B cell (primary cell): ENCODE measurements at regions not wholly inside any gene's neighbourhood (a gene's known extent, or its start where the extent isn't known, plus 50 kb on each side); places are given as distances from the start of the nearest gene placed in this dataset.
"Not testable (repeated sequence)": the region's sequence is repeated elsewhere in the genome, so short reads cannot be mapped to it uniquely, and the experiment has no call there.

Source experiments
- ATAC-seq: fragments of 200-7000 bp; cut with Tn5 transposase; one replicate; pipeline ENCODE4 v1.10.0; 2021; ENCODE audit warnings: low read depth, mild to moderate bottlenecking, moderate number of reproducible peaks, moderate library complexity
- CTCF ChIA-PET: fragments of 350-600 bp; sonication (Branson Sonifier 250); formaldehyde crosslinking; loops from one replicate; lab custom pipeline; 2021; ENCODE audit warnings: antibody characterized with exemption, inconsistent platforms; lab: Charles Lee
- POLR2A ChIA-PET: fragments of 350-600 bp; sonication (Branson Sonifier 250); formaldehyde crosslinking; loops from one replicate; lab custom pipeline; 2021; ENCODE audit warnings: antibody characterized with exemption; lab: Charles Lee
- DNase-seq: peaks from one replicate; pipeline ENCODE4 v3.0.0; 2013
- H2AFZ ChIP-seq: 2 replicates; pipeline ENCODE4 v1.6.1; 2012; ENCODE audit warnings: mild to moderate bottlenecking, low read depth, low read length; ENCODE audit not compliant: insufficient read depth, poor library complexity, severe bottlenecking
- H3K27ac ChIP-seq, 2 donors: 1 replicate in 1 of 2; 2 replicates in 1 of 2; pipeline ENCODE4 v1.5.1; 2012 to 2013; ENCODE audit warnings: low read length in 2 of 2, mild to moderate bottlenecking in 2 of 2, moderate library complexity in 1 of 2
- H3K27me3 ChIP-seq, 4 experiments: fragments of 200-600 bp in 1 of 4; sonication (generic) in 1 of 4; replicated peaks in 1 of 4; 1 replicate in 2 of 4; 2 replicates in 2 of 4; pipeline versions ENCODE4 v1.6.1 to v1.7.0; 2013 to 2016; ENCODE audit warnings: low read length in 3 of 4, mild to moderate bottlenecking in 2 of 4, mixed read lengths in 1 of 4, moderate library complexity in 1 of 4; ENCODE audit not compliant: insufficient read depth in 4 of 4, control insufficient read depth in 3 of 4; ENCODE audit errors: control extremely low read depth in 1 of 4
- H3K36me3 ChIP-seq, 2 experiments: replicated peaks in 1 of 2; 1 replicate in 1 of 2; 2 replicates in 1 of 2; pipeline versions ENCODE4 v1.6.1 to v1.7.1; 2013; ENCODE audit warnings: low read length in 1 of 2; ENCODE audit not compliant: insufficient read depth in 2 of 2, control insufficient read depth in 1 of 2; ENCODE audit errors: control extremely low read depth in 1 of 2, extremely low read depth in 1 of 2
- H3K4me1 ChIP-seq, 2 donors: fragments of 200-600 bp in 1 of 2; sonication (generic) in 1 of 2; 1 replicate in 1 of 2; 2 replicates in 1 of 2; pipeline versions ENCODE4 v1.5.1 to v1.6.1; 2013 to 2017; ENCODE audit warnings: low read length in 2 of 2; ENCODE audit not compliant: control insufficient read depth in 2 of 2, insufficient read depth in 2 of 2
- H3K4me2 ChIP-seq: replicated peaks from 2 replicates; pipeline ENCODE3; 2012; ENCODE audit warnings: mild to moderate bottlenecking, low read depth, low read length; ENCODE audit not compliant: poor library complexity, severe bottlenecking
- H3K4me3 ChIP-seq, 5 experiments: fragments of 200-600 bp in 1 of 5; sonication (generic) in 1 of 5; 1 replicate in 3 of 5; 2 replicates in 2 of 5; pipeline versions ENCODE4 v1.5.1 to v1.7.0; 2011 to 2016; ENCODE audit warnings: low read length in 4 of 5, mild to moderate bottlenecking in 4 of 5, low read depth in 2 of 5, control low read depth in 1 of 5, moderate library complexity in 1 of 5; ENCODE audit not compliant: insufficient read depth in 1 of 5; ENCODE audit errors: control extremely low read depth in 1 of 5, extremely low read depth in 1 of 5
- H3K79me2 ChIP-seq: fragments of 200-600 bp; sonication (generic); one replicate; pipeline ENCODE4 v1.6.0; 2016; ENCODE audit warnings: low read length; ENCODE audit not compliant: control insufficient read depth, insufficient read depth
- H3K9ac ChIP-seq: fragments of 200-600 bp; sonication (generic); 2 replicates; pipeline ENCODE4 v1.6.1; 2017; ENCODE audit warnings: mild to moderate bottlenecking, low read length, moderate library complexity
- H3K9me3 ChIP-seq, 3 donors: one replicate each; pipeline versions ENCODE4 v1.6.1 to v1.7.1; 2013; ENCODE audit warnings: low read length in 2 of 3; ENCODE audit not compliant: control insufficient read depth in 2 of 3, insufficient read depth in 1 of 3; ENCODE audit errors: control extremely low read depth in 1 of 3
- H4K20me1 ChIP-seq: 2 replicates; pipeline ENCODE4 v1.6.0; 2012; ENCODE audit warnings: mild to moderate bottlenecking, low read length; ENCODE audit not compliant: insufficient read depth, control insufficient read depth, poor library complexity, severe bottlenecking
- H3K27ac Mint-ChIP-seq: one replicate; pipeline ENCODE4 v1.8.0; 2021; ENCODE audit warnings: mixed read lengths
- H3K27me3 Mint-ChIP-seq: one replicate; pipeline ENCODE4 v1.8.0; 2021; ENCODE audit warnings: mixed read lengths
- H3K4me1 Mint-ChIP-seq: one replicate; pipeline ENCODE4 v1.8.0; 2021; ENCODE audit warnings: mixed read lengths
- H3K4me3 Mint-ChIP-seq: one replicate; pipeline ENCODE4 v1.8.0; 2021; ENCODE audit warnings: mixed read lengths
- H3K9me3 Mint-ChIP-seq: one replicate; pipeline ENCODE4 v1.8.0; 2022; ENCODE audit warnings: mixed read lengths; ENCODE audit not compliant: insufficient read depth
- CTCF ChIP-seq: fragments of 200-600 bp; IDR thresholded peaks from one replicate; pipeline ENCODE4 v1.8.0; 2022; ENCODE audit warnings: antibody characterized with exemption, mild to moderate bottlenecking
- EZH2 ChIP-seq: IDR thresholded peaks from 2 replicates; pipeline ENCODE4 v1.6.1; 2012; ENCODE audit warnings: borderline replicate concordance, low read depth, mild to moderate bottlenecking, moderate library complexity, low read length; ENCODE audit not compliant: insufficient read depth, poor library complexity, severe bottlenecking
- WGBS: methylation state at CpG from one replicate; pipeline ENCODE4 v1.1.5; 2013; ENCODE audit warnings: missing lambda C conversion rate; ENCODE audit not compliant: insufficient coverage; 5-methylcytosine and 5-hydroxymethylcytosine counted together
- intact Hi-C: fragments of 100-400 bp; cut with micrococcal nuclease; formaldehyde crosslinking; loops from one replicate; pipeline ENCODE4 v1.10.0; 2022

DNA sequence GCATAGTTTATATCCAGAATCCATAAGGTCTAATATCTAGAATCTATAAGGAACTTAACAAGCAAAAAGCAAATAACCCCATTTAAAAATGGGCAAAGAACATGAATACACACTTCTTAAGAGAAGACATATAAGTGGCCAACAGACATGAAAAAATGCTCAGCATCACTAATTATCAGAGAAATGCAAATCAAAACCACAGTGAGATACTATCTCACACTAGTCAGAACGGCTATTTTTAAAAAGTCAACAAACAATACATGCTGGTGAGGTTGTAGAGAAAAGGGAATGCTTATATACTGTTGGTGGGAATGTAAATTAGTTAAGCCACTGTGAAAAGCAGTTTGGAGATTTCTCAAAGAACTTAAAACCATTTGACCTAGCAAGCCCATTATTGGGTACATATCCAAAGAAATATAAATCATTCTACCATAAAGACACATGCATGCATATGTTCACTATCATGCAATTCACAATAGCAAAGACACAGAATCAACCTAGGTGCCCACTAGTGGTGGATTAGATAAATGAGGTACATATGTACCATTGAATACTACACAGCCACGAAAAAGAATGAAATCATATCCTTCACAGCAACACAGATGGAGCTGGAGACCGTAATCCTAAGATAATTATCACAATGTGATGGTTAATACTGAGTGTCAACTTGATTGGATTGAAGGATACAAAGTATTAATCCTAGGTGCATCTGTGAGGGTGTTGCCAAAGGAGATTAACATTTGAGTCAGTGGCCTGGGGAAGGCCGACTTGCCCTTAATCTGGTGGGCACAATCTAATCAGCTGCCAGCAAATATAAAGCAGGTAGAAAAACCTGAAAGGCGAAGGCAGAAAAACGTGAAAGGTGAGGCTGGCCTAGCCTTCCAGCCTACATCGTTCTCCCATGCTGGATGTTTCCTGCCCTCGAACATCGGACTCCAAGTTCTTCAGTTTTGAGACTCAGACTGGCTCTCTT, 397.2 kb downstream of the NKX6-1 start:
- H3K27me3 ChIP-seq, H3K4me2 ChIP-seq, H4K20me1 ChIP-seq, H3K9ac ChIP-seq, H3K79me2 ChIP-seq, DNase-seq, H3K4me1 Mint-ChIP-seq, ATAC-seq, H3K9me3 Mint-ChIP-seq, H3K4me3 Mint-ChIP-seq, H3K27ac Mint-ChIP-seq, H3K4me1 ChIP-seq, H3K27ac ChIP-seq, intact Hi-C loops, H3K27me3 Mint-ChIP-seq, CTCF ChIA-PET, H3K4me3 ChIP-seq, H3K9me3 ChIP-seq, POLR2A ChIA-PET, H2AFZ ChIP-seq, H3K36me3 ChIP-seq: not testable (repeated sequence)
- 90% methylated on average over 6 of the region's 9 CpGs for WGBS

DNA sequence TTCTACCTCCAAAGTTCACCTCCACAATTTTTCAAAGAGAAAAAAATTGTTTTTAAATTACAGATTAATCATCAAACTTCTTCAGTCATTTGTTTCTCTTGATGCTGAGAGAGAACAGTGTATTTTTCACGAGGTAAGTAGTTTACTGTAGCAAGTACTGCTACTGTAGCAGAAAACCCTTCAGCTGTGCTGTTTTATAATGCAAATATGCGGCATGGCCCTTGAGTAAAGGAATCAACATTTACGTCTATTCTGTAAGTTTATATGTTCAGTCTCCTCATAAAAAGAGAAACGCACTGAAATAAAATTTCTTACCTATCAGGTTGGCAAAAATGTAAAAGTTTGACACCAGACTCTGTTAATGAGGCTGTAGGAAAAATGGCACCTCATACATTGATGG, 399.0 kb downstream of the NKX6-1 start:
- no CpG with 5 or more reads among the region's 4 CpGs for WGBS
- ChIA-PET CTCF (no interaction called here), POLR2A (no interaction called here)
- Mint-ChIP-seq H3K27me3 (no peaks in the 10 kb centered on the region), H3K9me3 (no peaks in the 10 kb centered on the region), H3K27ac (no peak overlapping the region), H3K4me3 (no peak overlapping the region), H3K4me1 (no peaks in the 10 kb centered on the region)
- H3K27ac ChIP-seq = no peak overlapping the region
- no peaks in the 10 kb centered on the region for H3K27me3 ChIP-seq
- H3K4me3 ChIP-seq = no peak overlapping the region
- H3K36me3 ChIP-seq = no peaks in the 10 kb centered on the region
- H3K9me3 ChIP-seq = no peaks in the 10 kb centered on the region
- no peaks in the 10 kb centered on the region for H4K20me1 ChIP-seq
- ATAC-seq (no peak), DNase-seq (no peak)
- intact Hi-C loops = no loop called here
- no peaks in the 10 kb centered on the region for H3K4me1 ChIP-seq
- TF ChIP-seq EZH2 (no peak), CTCF (no peak)
- no peak overlapping the region for H3K4me2 ChIP-seq
- no peak overlapping the region for H3K9ac ChIP-seq
- H3K79me2 ChIP-seq = no peaks in the 10 kb centered on the region
- H2AFZ ChIP-seq = no peak overlapping the region
